ENCODE measurements at regions not wholly inside any gene's neighbourhood (a gene's known extent, or its start where the extent isn't known, plus 50 kb on each side); places are given as distances from the start of the nearest gene placed in this dataset.

- TF ChIP-seq CTCF (conservative IDR thresholded peaks at IDR 0.05; ENCODE audit: low read depth, low read length): no peak
- no peak for DNase-seq (ENCODE audit: low read depth)
- H3K4me3 ChIP-seq (ENCODE audit: low read length): no peak overlapping the region
These were observed 224.1 kb upstream of the PARD3B start for GRCh38 chr2:204321027-204321800.

- TF ChIP-seq CTCF (conservative IDR thresholded peaks at IDR 0.05; ENCODE audit: low read depth, low read length): no peak
- DNase-seq (ENCODE audit: low read depth): no peak
- H3K4me3 ChIP-seq (ENCODE audit: low read length): no peak overlapping the region
These were observed 223.1 kb upstream of the PARD3B start for GRCh38 chr2:204321910-204322751.

GRCh38 chr2:204325468-204325867, 219.8 kb upstream of the PARD3B start:
- TF ChIP-seq CTCF (conservative IDR thresholded peaks at IDR 0.05; ENCODE audit: low read depth, low read length): peak; percentile 78
- peak; percentile 75 for DNase-seq (ENCODE audit: low read depth)
- H3K4me3 ChIP-seq (ENCODE audit: low read length): no peak overlapping the region

GRCh38 chr2:204328373-204328772, 216.9 kb upstream of the PARD3B start:
- no peak for TF ChIP-seq CTCF (conservative IDR thresholded peaks at IDR 0.05; ENCODE audit: low read depth, low read length)
- no peak for DNase-seq (ENCODE audit: low read depth)
- no peak overlapping the region for H3K4me3 ChIP-seq (ENCODE audit: low read length)

GRCh38 chr2:204329016-204329415, 216.3 kb upstream of the PARD3B start:
- TF ChIP-seq CTCF (conservative IDR thresholded peaks at IDR 0.05; ENCODE audit: low read depth, low read length): no peak
- no peak for DNase-seq (ENCODE audit: low read depth)
- no peak overlapping the region for H3K4me3 ChIP-seq (ENCODE audit: low read length)

- no peak overlapping the region for H3K4me3 ChIP-seq (ENCODE audit: low read length)
- no peak for DNase-seq (ENCODE audit: low read depth)
- TF ChIP-seq CTCF (conservative IDR thresholded peaks at IDR 0.05; ENCODE audit: low read depth, low read length): no peak
These were observed 215.7 kb upstream of the PARD3B start for GRCh38 chr2:204329532-204329931.

All from retinal pigment epithelial cell (primary cell).